K562 (cell line): ENCODE measurements at regions not wholly inside any gene's neighbourhood (a gene's known extent, or its start where the extent isn't known, plus 50 kb on each side); places are given as distances from the start of the nearest gene placed in this dataset.

Source experiments
- ATAC-seq: fragments of 200-7000 bp; cut with Tn5 transposase; 3 replicates; pipeline ENCODE4 v1.9.1; 2020; ENCODE audit warnings: moderate library complexity
- BruUV-seq: library from RNA; stranded (reverse); fragments of 400-500 nt; replicated peaks from 2 replicates; lab custom pipeline; 2021; lab: Mats Ljungman, UMichigan
- CTCF ChIA-PET: fragments of 300-600 bp; formaldehyde crosslinking; extraction: SDS; loops from one replicate; lab custom pipeline; 2021; ENCODE audit warnings: low intra/inter-chr PET ratio; lab: Yijun Ruan, JAX
- POLR2A ChIA-PET: fragments of 300-600, 350-650 bp; sonication (Branson Sonifier 250); formaldehyde crosslinking; extraction: SDS; loops from one replicate; lab custom pipeline; 2021; ENCODE audit warnings: antibody characterized with exemption, inconsistent platforms; lab: Yijun Ruan, JAX
- DNase-seq, 4 experiments: peaks; one replicate each; pipeline versions ENCODE4 v3.0.0 to v3.0.0-alpha.2; 2011 to 2018; ENCODE audit warnings: low spot score in 3 of 4, mixed read lengths in 3 of 4; ENCODE audit errors: extremely low read depth in 1 of 4
- FAIRE-seq: peaks from 2 replicates; lab custom pipeline; 2011; peaks lifted over from hg19 to GRCh38; lab: Jason Lieb, UNC
- H2AFZ ChIP-seq: 2 replicates; pipeline ENCODE4 v1.6.0; 2011; ENCODE audit warnings: low read depth, low read length, control low read depth, inconsistent platforms
- H3K27ac ChIP-seq: fragments of 200-600 bp; 3 replicates; pipeline ENCODE4 v1.8.0; 2011; ENCODE audit warnings: low read depth, mild to moderate bottlenecking, control low read depth, inconsistent platforms, low read length, moderate library complexity, mixed read lengths; ENCODE audit errors: extremely low read depth
- H3K27me3 ChIP-seq, 2 experiments: fragments of 300-600 bp in 1 of 2; 2 replicates in 1 of 2; 3 replicates in 1 of 2; pipeline versions ENCODE4 v1.6.0 to v1.8.0; 2011; ENCODE audit warnings: inconsistent platforms in 2 of 2, low read length in 2 of 2, mild to moderate bottlenecking in 1 of 2, mixed read lengths in 1 of 2, moderate library complexity in 1 of 2; ENCODE audit not compliant: control insufficient read depth in 2 of 2, insufficient read depth in 2 of 2
- H3K36me3 ChIP-seq: fragments of 300-600 bp; 3 replicates; pipeline ENCODE4 v1.8.0; 2011; ENCODE audit warnings: mild to moderate bottlenecking, low read length, inconsistent platforms; ENCODE audit not compliant: control insufficient read depth, insufficient read depth
- H3K4me1 ChIP-seq, 2 experiments: fragments of 200-600 bp in 1 of 2; replicated peaks in 1 of 2; 2 replicates in 1 of 2; 3 replicates in 1 of 2; pipeline versions ENCODE4 v1.5.1 to v1.8.0; 2011; ENCODE audit warnings: inconsistent platforms in 2 of 2, low read length in 2 of 2, mild to moderate bottlenecking in 1 of 2, mixed read lengths in 1 of 2, moderate library complexity in 1 of 2; ENCODE audit not compliant: control insufficient read depth in 2 of 2, insufficient read depth in 2 of 2
- H3K4me2 ChIP-seq: 2 replicates; pipeline ENCODE4 v1.6.1; 2011; ENCODE audit warnings: low read length, control low read depth, inconsistent platforms, mixed read lengths; ENCODE audit not compliant: insufficient read depth
- H3K4me3 ChIP-seq: fragments of 200-600 bp; sonication (generic), shearing (Covaris generic); 2 replicates; pipeline ENCODE4 v1.5.1; 2016; ENCODE audit warnings: control low read depth, inconsistent platforms
- H3K79me2 ChIP-seq: fragments of 200-600 bp; 3 replicates; pipeline ENCODE4 v1.8.0; 2011; ENCODE audit warnings: low read length, inconsistent platforms; ENCODE audit not compliant: control insufficient read depth, insufficient read depth
- H3K9ac ChIP-seq, 2 experiments: 2 replicates each; pipeline versions ENCODE4 v1.6.0 to v1.6.1; 2011; ENCODE audit warnings: low read depth in 2 of 2, low read length in 2 of 2, control low read depth in 1 of 2, inconsistent platforms in 1 of 2, mild to moderate bottlenecking in 1 of 2, mixed read lengths in 1 of 2; ENCODE audit not compliant: insufficient read depth in 1 of 2
- H3K9me1 ChIP-seq: one replicate; pipeline ENCODE4 v1.6.0; 2011; ENCODE audit warnings: inconsistent platforms, mild to moderate bottlenecking, low read length, moderate library complexity; ENCODE audit not compliant: control insufficient read depth, insufficient read depth
- H3K9me3 ChIP-seq: replicated peaks from 2 replicates; pipeline ENCODE4 v1.5.1; 2011; ENCODE audit warnings: low read depth, low read length, inconsistent platforms; ENCODE audit not compliant: control insufficient read depth, insufficient read depth
- H4K20me1 ChIP-seq: replicated peaks from 2 replicates; pipeline ENCODE4 v1.6.1; 2011; ENCODE audit warnings: low read length, inconsistent platforms, mixed read lengths; ENCODE audit not compliant: control insufficient read depth, insufficient read depth
- ARID3A ChIP-seq: IDR thresholded peaks from 2 replicates; pipeline ENCODE4 v1.6.1; 2012; ENCODE audit warnings: low read depth, low read length, improper control_type of control experiment, borderline replicate concordance
- EZH2 ChIP-seq: IDR thresholded peaks from 2 replicates; pipeline ENCODE4 v1.6.1; 2012; ENCODE audit warnings: low read depth, mild to moderate bottlenecking, inconsistent platforms, low read length, borderline replicate concordance
- GABPB2 ChIP-seq: fragments of 250-450 bp; sonication (Bioruptor Pico); conservative IDR thresholded peaks from 2 replicates; pipeline ENCODE4 v1.5.1; 2021; ENCODE audit warnings: mild to moderate bottlenecking
- HIVEP1 ChIP-seq: fragments of 250-450 bp; sonication (Bioruptor Pico); IDR thresholded peaks from 2 replicates; pipeline ENCODE4 v1.4.0; 2020; ENCODE audit warnings: mild to moderate bottlenecking
- IFI16 ChIP-seq: fragments of 250-450 bp; sonication (Bioruptor Pico); IDR thresholded peaks from 2 replicates; pipeline ENCODE4 v2.1.2; 2022; ENCODE audit warnings: mild to moderate bottlenecking, inconsistent platforms
- MCM2 ChIP-seq: fragments of 450-650 bp; IDR thresholded peaks from 2 replicates; pipeline ENCODE4 v1.6.1; 2017; ENCODE audit warnings: low read depth, mild to moderate bottlenecking
- NRF1 ChIP-seq, 2 experiments: fragments of 450-650 bp; IDR thresholded peaks in 1 of 2; conservative IDR thresholded peaks in 1 of 2; 2 replicates each; pipeline ENCODE4 v1.6.1; 2014; ENCODE audit warnings: mild to moderate bottlenecking in 2 of 2
- NUFIP1 ChIP-seq: fragments of 450-650 bp; IDR thresholded peaks from 2 replicates; pipeline ENCODE4 v1.6.1; 2018; ENCODE audit not compliant: partially characterized antibody
- RBM39 ChIP-seq: fragments of 200-400 bp; formaldehyde crosslinking; optimal IDR thresholded peaks from 2 replicates; pipeline ENCODE3; 2018; ENCODE audit warnings: low read depth, low read length
- SMAD2 ChIP-seq: fragments of 150-350 bp; IDR thresholded peaks from 2 replicates; pipeline ENCODE4 v1.6.1; 2014; ENCODE audit warnings: low read depth, mild to moderate bottlenecking, low read length
- SRSF9 ChIP-seq: fragments of 200-400 bp; formaldehyde crosslinking; IDR thresholded peaks from 2 replicates; pipeline ENCODE4 v1.6.1; 2017; ENCODE audit warnings: low read depth, low read length, borderline replicate concordance
- TARDBP ChIP-seq: fragments of 450-650 bp; IDR thresholded peaks from 2 replicates; pipeline ENCODE4 v1.6.1; 2016
- THAP12 ChIP-seq: fragments of 250-450 bp; sonication (Bioruptor Pico); IDR thresholded peaks from 2 replicates; pipeline ENCODE4 v1.9.0; 2021; ENCODE audit warnings: mild to moderate bottlenecking, inconsistent platforms
- ZBTB34 ChIP-seq: fragments of 250-450 bp; sonication (Bioruptor Pico); IDR thresholded peaks from 2 replicates; pipeline ENCODE4 v1.8.0; 2021; ENCODE audit warnings: mild to moderate bottlenecking, moderate library complexity
- ZEB2 ChIP-seq: fragments of 450-650 bp; IDR thresholded peaks from 2 replicates; pipeline ENCODE4 v1.6.1; 2016
- WGBS: fragments of 100-300 bp; shearing (Covaris generic); methylation state at CpG from one replicate; pipeline ENCODE4 v1.1.6; 2016; ENCODE audit warnings: low coverage, mixed read lengths; ENCODE audit not compliant: insufficient coverage; ENCODE audit errors: missing lambda C conversion rate; 5-methylcytosine and 5-hydroxymethylcytosine counted together
- in situ Hi-C: fragments of 300-500 bp; cut with MboI; formaldehyde crosslinking; loops from 4 replicates; pipeline ENCODE4 v1.15.0; 2018; ENCODE audit warnings: inconsistent platforms, mixed read lengths
- intact Hi-C: fragments of 100-400 bp; cut with micrococcal nuclease; formaldehyde crosslinking; loops from 2 replicates; pipeline ENCODE4 v1.14.2; 2022

GRCh38 chr18:45260125-45260524 is 355.2 kb upstream of the SLC14A2 start:
- POLR2A ChIA-PET, result no interaction called here
- H3K4me3 ChIP-seq, result no peak overlapping the region
- no peak for DNase-seq
- H3K9me3 ChIP-seq, result no peaks in the 10 kb centered on the region
- H3K4me1 ChIP-seq, result no peaks in the 10 kb centered on the region
- H3K27ac ChIP-seq, result no peak overlapping the region
- H4K20me1 ChIP-seq, result no peaks in the 10 kb centered on the region
- CTCF ChIA-PET, result no interaction called here
- BruUV-seq, result no TSS peak
- H3K27me3 ChIP-seq, result no peaks in the 10 kb centered on the region
- 0% methylated on average over 1 of the region's 1 CpG for WGBS
- no peak overlapping the region for H2AFZ ChIP-seq
- TF ChIP-seq HIVEP1 (no peak), IFI16 (no peak), NUFIP1 (no peak), ZEB2 (no peak), ARID3A (no peak), RBM39 (no peak), ZBTB34 (CRISPR knock-in tag) (no peak), NRF1 (conservative IDR thresholded peaks at IDR 0.05 in 1 of 2, IDR thresholded peaks at IDR 0.05 in 1 of 2) (no peak), MCM2 (no peak), TARDBP (no peak), SRSF9 (no peak), THAP12 (CRISPR knock-in tag) (no peak), SMAD2 (no peak), EZH2 (no peak), GABPB2 (CRISPR knock-in tag) (no peak)
- TF ChIP-seq, all 486 proteins: peak for 0
- Histone ChIP-seq H3K4me2 (no peak overlapping the region), H3K36me3 (no peaks in the 10 kb centered on the region), H3K9ac (no peak overlapping the region), H3K79me2 (no peaks in the 10 kb centered on the region), H3K9me1 (no peaks in the 10 kb centered on the region)
- in situ Hi-C loops, result no loop called here
- ATAC-seq, result no peak
- intact Hi-C loops, result no loop called here
- FAIRE-seq, result no peak
